ENCODE measurements at regions not wholly inside any gene's neighbourhood (a gene's known extent, or its start where the extent isn't known, plus 50 kb on each side); places are given as distances from the start of the nearest gene placed in this dataset.

DNA sequence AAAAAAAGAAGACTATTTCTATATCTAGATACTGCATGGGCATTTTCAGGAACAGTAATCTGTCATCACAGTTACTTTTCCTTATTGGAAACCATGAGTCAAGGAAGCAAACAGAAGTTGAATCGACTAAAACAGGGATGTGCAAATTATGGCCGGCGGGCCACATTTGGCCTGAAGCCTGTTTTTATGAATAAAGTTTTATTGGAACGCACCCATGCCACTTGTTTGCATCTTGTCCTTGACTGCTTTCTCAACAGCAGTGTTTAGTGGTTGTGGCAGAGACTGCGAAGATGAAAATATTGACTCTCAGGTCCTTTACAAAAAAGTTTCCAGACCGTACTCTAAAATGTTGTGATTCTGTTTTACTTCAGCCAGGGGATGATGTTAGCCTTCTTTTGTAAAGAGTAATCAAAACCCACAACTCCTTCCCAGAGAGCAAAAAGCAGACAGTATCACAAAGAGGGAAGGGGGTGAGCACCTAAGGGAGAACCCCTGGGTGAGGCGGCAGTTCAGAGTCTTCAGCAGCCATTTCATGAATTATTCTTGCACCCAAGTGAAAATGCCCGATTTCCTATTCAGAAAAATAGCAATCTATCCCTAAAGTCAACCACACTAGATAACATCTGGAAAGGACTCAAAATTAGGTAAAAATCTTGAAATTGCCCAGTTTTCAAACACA is 190.4 kb downstream of the MYLK4 start:
- TF ChIP-seq, protein P1, sequence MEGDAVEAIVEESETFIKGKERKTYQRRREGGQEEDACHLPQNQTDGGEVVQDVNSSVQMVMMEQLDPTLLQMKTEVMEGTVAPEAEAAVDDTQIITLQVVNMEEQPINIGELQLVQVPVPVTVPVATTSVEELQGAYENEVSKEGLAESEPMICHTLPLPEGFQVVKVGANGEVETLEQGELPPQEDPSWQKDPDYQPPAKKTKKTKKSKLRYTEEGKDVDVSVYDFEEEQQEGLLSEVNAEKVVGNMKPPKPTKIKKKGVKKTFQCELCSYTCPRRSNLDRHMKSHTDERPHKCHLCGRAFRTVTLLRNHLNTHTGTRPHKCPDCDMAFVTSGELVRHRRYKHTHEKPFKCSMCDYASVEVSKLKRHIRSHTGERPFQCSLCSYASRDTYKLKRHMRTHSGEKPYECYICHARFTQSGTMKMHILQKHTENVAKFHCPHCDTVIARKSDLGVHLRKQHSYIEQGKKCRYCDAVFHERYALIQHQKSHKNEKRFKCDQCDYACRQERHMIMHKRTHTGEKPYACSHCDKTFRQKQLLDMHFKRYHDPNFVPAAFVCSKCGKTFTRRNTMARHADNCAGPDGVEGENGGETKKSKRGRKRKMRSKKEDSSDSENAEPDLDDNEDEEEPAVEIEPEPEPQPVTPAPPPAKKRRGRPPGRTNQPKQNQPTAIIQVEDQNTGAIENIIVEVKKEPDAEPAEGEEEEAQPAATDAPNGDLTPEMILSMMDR (IDR thresholded peaks at IDR 0.05): no peak
- no peak for TF ChIP-seq POLR2A (IDR thresholded peaks at IDR 0.05)

Measured in adrenal gland (tissue), 5 donors.